NCI-H1417 treated with DMSO at 0.1 percent for 48 hours (cell line): ENCODE measurements at regions not wholly inside any gene's neighbourhood (a gene's known extent, or its start where the extent isn't known, plus 50 kb on each side); places are given as distances from the start of the nearest gene placed in this dataset.

Experiments used
- DNase-seq: peaks from one replicate; lab custom pipeline; 2025; lab: John Stamatoyannopoulos, UW

GRCh38 chr18:40049716-40050115 is 1905.3 kb upstream of the PIK3C3 start:
- no peak for DNase-seq

GRCh38 chr18:40048886-40049650 is 1906.0 kb upstream of the PIK3C3 start:
- no peak for DNase-seq

GRCh38 chr18:40048253-40048652 is 1906.8 kb upstream of the PIK3C3 start:
- DNase-seq, result no peak

GRCh38 chr18:40046596-40046995 is 1908.4 kb upstream of the PIK3C3 start:
- no peak for DNase-seq

GRCh38 chr18:40041951-40042350 is 1913.1 kb upstream of the PIK3C3 start:
- no peak for DNase-seq

- no peak for DNase-seq
Measured at GRCh38 chr18:40040574-40040973, 1914.5 kb upstream of the PIK3C3 start.

GRCh38 chr18:40037356-40037755 is 1917.7 kb upstream of the PIK3C3 start:
- DNase-seq, result no peak

GRCh38 chr18:40036861-40037260 is 1918.2 kb upstream of the PIK3C3 start:
- no peak for DNase-seq

GRCh38 chr18:40035966-40036365 is 1919.1 kb upstream of the PIK3C3 start:
- no peak for DNase-seq

GRCh38 chr18:40032076-40032475 is 1923.0 kb upstream of the PIK3C3 start:
- DNase-seq, result no peak

GRCh38 chr18:40031435-40031834 is 1923.6 kb upstream of the PIK3C3 start:
- DNase-seq, result no peak

GRCh38 chr18:40019797-40020392 is 1935.1 kb upstream of the PIK3C3 start:
- DNase-seq, result no peak

GRCh38 chr18:40018266-40018665 is 1936.8 kb upstream of the PIK3C3 start:
- no peak for DNase-seq

GRCh38 chr18:40017021-40017420 is 1938.0 kb upstream of the PIK3C3 start:
- DNase-seq, result no peak

GRCh38 chr18:40016405-40016804 is 1938.6 kb upstream of the PIK3C3 start:
- no peak for DNase-seq

GRCh38 chr18:40013001-40013609 is 1941.9 kb upstream of the PIK3C3 start:
- DNase-seq, result no peak

GRCh38 chr18:40011201-40011600 is 1943.8 kb upstream of the PIK3C3 start:
- DNase-seq, result no peak

GRCh38 chr18:40006634-40007033 is 1948.4 kb upstream of the PIK3C3 start:
- no peak for DNase-seq

GRCh38 chr18:40004246-40004645 is 1950.8 kb upstream of the PIK3C3 start:
- no peak for DNase-seq

- DNase-seq, result no peak
Measured at GRCh38 chr18:39998317-39998716, 1956.7 kb upstream of the PIK3C3 start.

GRCh38 chr18:39994498-39994897 is 1960.5 kb upstream of the PIK3C3 start:
- DNase-seq, result no peak

- DNase-seq, result no peak
Measured at GRCh38 chr18:39991696-39992265, 1963.3 kb upstream of the PIK3C3 start.

- DNase-seq, result no peak
Measured at GRCh38 chr18:39990540-39990939, 1964.5 kb upstream of the PIK3C3 start.
